HEK293 (cell line): ENCODE measurements at regions not wholly inside any gene's neighbourhood (a gene's known extent, or its start where the extent isn't known, plus 50 kb on each side); places are given as distances from the start of the nearest gene placed in this dataset.

Experiments
- CTCF ChIA-PET: fragments of 350-600 bp; formaldehyde crosslinking; extraction: SDS; loops from one replicate; lab custom pipeline; 2021; ENCODE audit warnings: antibody characterized with exemption; lab: Yijun Ruan, JAX
- POLR2A ChIA-PET: fragments of 300-600 bp; formaldehyde crosslinking; extraction: SDS; loops from one replicate; lab custom pipeline; 2020; ENCODE audit warnings: antibody characterized with exemption, inconsistent platforms; lab: Yijun Ruan, JAX
- H3K27ac ChIP-seq: fragments of 200-500 bp; sonication (Bioruptor generic); 2 replicates; pipeline ENCODE4 v1.5.1; 2014; ENCODE audit warnings: low read depth, low read length, control low read depth, inconsistent platforms; ENCODE audit errors: extremely low read depth
- H3K36me3 ChIP-seq, 2 experiments: fragments of 200-500 bp in 1 of 2; sonication (Bioruptor generic) in 1 of 2; 1 replicate in 1 of 2; 2 replicates in 1 of 2; pipeline ENCODE4 v1.5.1; 2014 to 2017; ENCODE audit warnings: inconsistent platforms in 2 of 2, low read length in 2 of 2; ENCODE audit not compliant: control insufficient read depth in 2 of 2, insufficient read depth in 1 of 2
- H3K4me1 ChIP-seq: fragments of 200-500 bp; sonication (Bioruptor generic); 2 replicates; pipeline ENCODE4 v1.5.1; 2014; ENCODE audit warnings: mild to moderate bottlenecking, low read length, inconsistent platforms; ENCODE audit not compliant: control insufficient read depth, insufficient read depth
- H3K4me3 ChIP-seq: 2 replicates; pipeline ENCODE4 v1.5.1; 2011; ENCODE audit warnings: low read depth, mild to moderate bottlenecking, control low read depth, low read length, moderate library complexity
- H3K9me3 ChIP-seq: fragments of 200-500 bp; sonication (Bioruptor generic); 2 replicates; pipeline ENCODE4 v1.5.1; 2014; ENCODE audit warnings: low read depth, low read length, inconsistent platforms; ENCODE audit not compliant: control insufficient read depth, insufficient read depth
- BCL11A ChIP-seq: fragments of 450-650 bp; formaldehyde crosslinking; IDR thresholded peaks from 2 replicates; pipeline ENCODE4 v1.5.1; 2016; ENCODE audit warnings: low read depth, missing biosample characterization, missing genetic modification characterization
- HOXC10 ChIP-seq: sonication (generic); formaldehyde crosslinking; IDR thresholded peaks from 2 replicates; pipeline ENCODE4 v1.8.1; 2023; ENCODE audit warnings: mild to moderate bottlenecking, missing genetic modification reagents
- KLF9 ChIP-seq: fragments of 450-650 bp; formaldehyde crosslinking; IDR thresholded peaks from 2 replicates; pipeline ENCODE4 v1.5.1; 2016; ENCODE audit warnings: missing biosample characterization, missing genetic modification characterization, low read depth
- REPIN1 ChIP-seq: fragments of 450-650 bp; formaldehyde crosslinking; IDR thresholded peaks from 2 replicates; pipeline ENCODE4 v1.5.1; 2017; ENCODE audit warnings: missing biosample characterization, missing genetic modification characterization, low read depth
- SCRT2 ChIP-seq: fragments of 450-650 bp; formaldehyde crosslinking; IDR thresholded peaks from 2 replicates; pipeline ENCODE4 v1.5.1; 2016; ENCODE audit warnings: missing biosample characterization, missing genetic modification characterization
- YY1 ChIP-seq: fragments of 450-650 bp; formaldehyde crosslinking; IDR thresholded peaks from 2 replicates; pipeline ENCODE4 v1.5.1; 2018; ENCODE audit warnings: missing biosample characterization, missing genetic modification characterization
- ZBTB20 ChIP-seq: fragments of 450-650 bp; formaldehyde crosslinking; IDR thresholded peaks from 2 replicates; pipeline ENCODE4 v1.5.1; 2016; ENCODE audit warnings: missing biosample characterization, missing genetic modification characterization
- ZFP3 ChIP-seq: fragments of 450-650 bp; formaldehyde crosslinking; IDR thresholded peaks from 2 replicates; pipeline ENCODE4 v1.5.1; 2016; ENCODE audit warnings: low read depth, missing biosample characterization, missing genetic modification characterization
- ZNF274 ChIP-seq, 2 experiments: fragments of 200-500 bp in 1 of 2; fragments of 450-650 bp in 1 of 2; sonication (Bioruptor generic) in 1 of 2; formaldehyde crosslinking in 1 of 2; IDR thresholded peaks; 2 replicates each; pipeline versions ENCODE4 v1.5.1 to v1.6.1; 2014 to 2016; ENCODE audit warnings: borderline replicate concordance in 1 of 2, inconsistent platforms in 1 of 2, low read length in 1 of 2, missing biosample characterization in 1 of 2, missing genetic modification characterization in 1 of 2
- ZNF341 ChIP-seq: fragments of 450-650 bp; formaldehyde crosslinking; IDR thresholded peaks from 2 replicates; pipeline ENCODE4; 2016; ENCODE audit warnings: low read depth, missing biosample characterization, missing genetic modification characterization
- ZNF48 ChIP-seq: fragments of 450-650 bp; formaldehyde crosslinking; IDR thresholded peaks from 2 replicates; pipeline ENCODE4 v1.5.1; 2016; ENCODE audit warnings: missing biosample characterization, missing genetic modification characterization
- ZNF555 ChIP-seq: fragments of 450-650 bp; formaldehyde crosslinking; conservative IDR thresholded peaks from 2 replicates; pipeline ENCODE4 v1.5.1; 2017; ENCODE audit warnings: missing biosample characterization, mild to moderate bottlenecking, missing genetic modification characterization, inconsistent platforms
- ZNF558 ChIP-seq: fragments of 450-650 bp; formaldehyde crosslinking; IDR thresholded peaks from 2 replicates; pipeline ENCODE4 v1.5.1; 2016; ENCODE audit warnings: missing biosample characterization, missing genetic modification characterization
- ZNF76 ChIP-seq: fragments of 450-650 bp; formaldehyde crosslinking; IDR thresholded peaks from 2 replicates; pipeline ENCODE4; 2016; ENCODE audit warnings: low read depth, missing biosample characterization, missing genetic modification characterization, borderline replicate concordance
- ZNF777 ChIP-seq: fragments of 450-650 bp; formaldehyde crosslinking; IDR thresholded peaks from 2 replicates; pipeline ENCODE4 v1.5.1; 2017; ENCODE audit warnings: missing biosample characterization, missing genetic modification characterization, borderline replicate concordance
- ZNF830 ChIP-seq: fragments of 450-650 bp; IDR thresholded peaks from 2 replicates; pipeline ENCODE4 v1.5.0; 2018; ENCODE audit warnings: missing biosample characterization, missing genetic modification characterization, low read depth, mild to moderate bottlenecking, moderate library complexity
- TF ChIP-seq, protein P1 (sequence below): fragments of 450-650 bp; formaldehyde crosslinking; IDR thresholded peaks from 2 replicates; pipeline ENCODE4 v1.5.1; 2016; ENCODE audit warnings: missing biosample characterization, missing genetic modification characterization, borderline replicate concordance
- TF ChIP-seq, protein P2 (sequence below): fragments of 450-650 bp; formaldehyde crosslinking; IDR thresholded peaks from 2 replicates; pipeline ENCODE4 v1.5.1; 2016; ENCODE audit warnings: missing biosample characterization, missing genetic modification characterization, low read depth
- TF ChIP-seq, protein P3 (sequence below): fragments of 450-650 bp; formaldehyde crosslinking; IDR thresholded peaks from 2 replicates; pipeline ENCODE4 v1.5.1; 2017; ENCODE audit warnings: missing biosample characterization, missing genetic modification characterization

DNA sequence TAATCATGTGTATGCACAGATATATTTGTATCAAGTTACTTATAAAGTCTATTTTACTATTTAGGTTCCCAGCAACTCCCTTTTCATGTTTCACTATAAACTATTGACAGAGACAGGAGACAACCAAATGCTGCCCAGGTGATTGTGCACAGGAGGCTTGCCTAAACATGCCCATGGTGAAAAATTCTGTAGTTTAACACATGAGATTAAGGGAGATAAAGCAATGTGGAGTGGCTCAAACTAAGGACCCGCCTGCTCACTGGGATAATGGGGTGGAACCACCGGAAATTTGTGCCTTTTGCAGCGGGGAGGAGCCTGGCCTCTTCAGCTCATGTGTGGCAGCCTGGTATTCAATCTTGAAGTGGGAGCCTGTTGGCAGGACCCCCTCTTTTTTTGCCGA is 459.5 kb upstream of the CNTN5 start:
- POLR2A ChIA-PET: no interaction called here
- CTCF ChIA-PET: no interaction called here
- H3K36me3 ChIP-seq: no peaks in the 10 kb centered on the region
- TF ChIP-seq YY1 (tag by site-specific recombination) (no peak), ZNF777 (tag by site-specific recombination) (no peak), ZFP3 (tag by site-specific recombination) (no peak), KLF9 (tag by site-specific recombination) (no peak), ZNF555 (tag by site-specific recombination) (no peak), ZNF341 (tag by site-specific recombination) (no peak), ZNF558 (no peak), SCRT2 (tag by site-specific recombination) (no peak), ZNF76 (no peak)
- TF ChIP-seq, protein P1, sequence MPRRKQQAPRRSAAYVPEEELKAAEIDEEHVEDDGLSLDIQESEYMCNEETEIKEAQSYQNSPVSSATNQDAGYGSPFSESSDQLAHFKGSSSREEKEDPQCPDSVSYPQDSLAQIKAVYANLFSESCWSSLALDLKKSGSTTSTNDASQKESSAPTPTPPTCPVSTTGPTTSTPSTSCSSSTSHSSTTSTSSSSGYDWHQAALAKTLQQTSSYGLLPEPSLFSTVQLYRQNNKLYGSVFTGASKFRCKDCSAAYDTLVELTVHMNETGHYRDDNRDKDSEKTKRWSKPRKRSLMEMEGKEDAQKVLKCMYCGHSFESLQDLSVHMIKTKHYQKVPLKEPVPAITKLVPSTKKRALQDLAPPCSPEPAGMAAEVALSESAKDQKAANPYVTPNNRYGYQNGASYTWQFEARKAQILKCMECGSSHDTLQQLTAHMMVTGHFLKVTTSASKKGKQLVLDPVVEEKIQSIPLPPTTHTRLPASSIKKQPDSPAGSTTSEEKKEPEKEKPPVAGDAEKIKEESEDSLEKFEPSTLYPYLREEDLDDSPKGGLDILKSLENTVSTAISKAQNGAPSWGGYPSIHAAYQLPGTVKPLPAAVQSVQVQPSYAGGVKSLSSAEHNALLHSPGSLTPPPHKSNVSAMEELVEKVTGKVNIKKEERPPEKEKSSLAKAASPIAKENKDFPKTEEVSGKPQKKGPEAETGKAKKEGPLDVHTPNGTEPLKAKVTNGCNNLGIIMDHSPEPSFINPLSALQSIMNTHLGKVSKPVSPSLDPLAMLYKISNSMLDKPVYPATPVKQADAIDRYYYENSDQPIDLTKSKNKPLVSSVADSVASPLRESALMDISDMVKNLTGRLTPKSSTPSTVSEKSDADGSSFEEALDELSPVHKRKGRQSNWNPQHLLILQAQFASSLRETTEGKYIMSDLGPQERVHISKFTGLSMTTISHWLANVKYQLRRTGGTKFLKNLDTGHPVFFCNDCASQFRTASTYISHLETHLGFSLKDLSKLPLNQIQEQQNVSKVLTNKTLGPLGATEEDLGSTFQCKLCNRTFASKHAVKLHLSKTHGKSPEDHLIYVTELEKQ: no peak
- no peaks in the 10 kb centered on the region for H3K9me3 ChIP-seq
- no peak overlapping the region for H3K27ac ChIP-seq
- no peak overlapping the region for H3K4me3 ChIP-seq
- H3K4me1 ChIP-seq: no peaks in the 10 kb centered on the region

DNA sequence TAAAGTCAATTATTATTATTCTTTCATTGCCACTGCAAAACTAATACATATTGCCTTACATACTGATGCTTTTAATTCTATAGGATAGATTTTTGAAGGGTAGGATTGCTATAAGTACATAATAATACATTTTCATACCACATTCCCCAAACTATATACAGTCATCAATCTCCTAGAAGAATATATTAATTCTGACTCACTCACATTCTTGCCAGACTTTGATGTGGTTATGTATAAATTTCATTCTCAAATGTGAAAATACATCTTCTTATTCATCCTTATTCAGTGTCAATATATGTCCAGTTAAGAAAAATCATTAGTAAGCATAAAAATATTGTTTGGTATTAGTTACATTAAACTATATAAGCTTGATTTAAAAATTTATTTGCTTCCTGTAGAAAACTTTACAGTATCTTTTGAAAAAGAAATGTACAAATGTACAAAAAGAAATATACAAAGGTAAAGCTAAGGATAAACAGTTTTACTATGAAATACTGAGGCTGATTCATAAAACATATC is 458.8 kb upstream of the CNTN5 start:
- CTCF ChIA-PET: no interaction called here
- POLR2A ChIA-PET: no interaction called here
- TF ChIP-seq BCL11A (tag by site-specific recombination) (no peak), ZFP3 (tag by site-specific recombination) (no peak), ZNF48 (tag by site-specific recombination) (no peak), ZNF274 (IDR thresholded peaks at IDR 0.05; ENCODE audit: low read length) (no peak), ZNF274 (tag by site-specific recombination; IDR thresholded peaks at IDR 0.05; ENCODE audit: borderline replicate concordance) (no peak), ZBTB20 (tag by site-specific recombination) (no peak), KLF9 (tag by site-specific recombination) (no peak), HOXC10 (no peak), ZNF76 (no peak), REPIN1 (tag by site-specific recombination) (no peak), ZNF830 (tag by site-specific recombination) (no peak)
- TF ChIP-seq, protein P2, sequence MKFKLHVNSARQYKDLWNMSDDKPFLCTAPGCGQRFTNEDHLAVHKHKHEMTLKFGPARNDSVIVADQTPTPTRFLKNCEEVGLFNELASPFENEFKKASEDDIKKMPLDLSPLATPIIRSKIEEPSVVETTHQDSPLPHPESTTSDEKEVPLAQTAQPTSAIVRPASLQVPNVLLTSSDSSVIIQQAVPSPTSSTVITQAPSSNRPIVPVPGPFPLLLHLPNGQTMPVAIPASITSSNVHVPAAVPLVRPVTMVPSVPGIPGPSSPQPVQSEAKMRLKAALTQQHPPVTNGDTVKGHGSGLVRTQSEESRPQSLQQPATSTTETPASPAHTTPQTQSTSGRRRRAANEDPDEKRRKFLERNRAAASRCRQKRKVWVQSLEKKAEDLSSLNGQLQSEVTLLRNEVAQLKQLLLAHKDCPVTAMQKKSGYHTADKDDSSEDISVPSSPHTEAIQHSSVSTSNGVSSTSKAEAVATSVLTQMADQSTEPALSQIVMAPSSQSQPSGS (tag by site-specific recombination): no peak
- TF ChIP-seq, protein P3, sequence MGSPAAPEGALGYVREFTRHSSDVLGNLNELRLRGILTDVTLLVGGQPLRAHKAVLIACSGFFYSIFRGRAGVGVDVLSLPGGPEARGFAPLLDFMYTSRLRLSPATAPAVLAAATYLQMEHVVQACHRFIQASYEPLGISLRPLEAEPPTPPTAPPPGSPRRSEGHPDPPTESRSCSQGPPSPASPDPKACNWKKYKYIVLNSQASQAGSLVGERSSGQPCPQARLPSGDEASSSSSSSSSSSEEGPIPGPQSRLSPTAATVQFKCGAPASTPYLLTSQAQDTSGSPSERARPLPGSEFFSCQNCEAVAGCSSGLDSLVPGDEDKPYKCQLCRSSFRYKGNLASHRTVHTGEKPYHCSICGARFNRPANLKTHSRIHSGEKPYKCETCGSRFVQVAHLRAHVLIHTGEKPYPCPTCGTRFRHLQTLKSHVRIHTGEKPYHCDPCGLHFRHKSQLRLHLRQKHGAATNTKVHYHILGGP (tag by site-specific recombination): no peak
- TF ChIP-seq, all 188 proteins: peak for 0
- no peaks in the 10 kb centered on the region for H3K36me3 ChIP-seq
- H3K4me3 ChIP-seq: no peak overlapping the region
- no peaks in the 10 kb centered on the region for H3K9me3 ChIP-seq
- H3K27ac ChIP-seq: no peak overlapping the region
- H3K4me1 ChIP-seq: no peaks in the 10 kb centered on the region
